ENCODE measurements at regions not wholly inside any gene's neighbourhood (a gene's known extent, or its start where the extent isn't known, plus 50 kb on each side); places are given as distances from the start of the nearest gene placed in this dataset.
A peak's percentile ranks its signal among the peaks of the same experiment; 100 is the strongest.

- no peak overlapping the region for H4K91ac ChIP-seq (replicated peaks; ENCODE audit: insufficient read length, low read length)
- no peak for TF ChIP-seq JUN (IDR thresholded peaks at IDR 0.05; ENCODE audit: low read depth, low read length)
- TF ChIP-seq TAF7 (optimal IDR thresholded peaks at IDR 0.05; ENCODE audit: borderline replicate concordance, low read depth, low read length): no peak
- TF ChIP-seq POLR2AphosphoS5 (IDR thresholded peaks at IDR 0.05; ENCODE audit: low read depth, low read length): no peak
- TF ChIP-seq KDM4A (IDR thresholded peaks at IDR 0.05; ENCODE audit: low read depth, low read length, severe bottlenecking): no peak
- TF ChIP-seq CTBP2 (IDR thresholded peaks at IDR 0.05; ENCODE audit: borderline replicate concordance, insufficient read depth, insufficient read length, low read length): no peak
- no peak overlapping the region for H2BK15ac ChIP-seq (ENCODE audit: low read length)
- H4K5ac ChIP-seq (ENCODE audit: insufficient read length, low read depth, low read length): no peak overlapping the region
- FAIRE-seq (no peak), DNase-seq (ENCODE audit: low read depth in 1 of 2, low spot score in 2 of 2) (peak in 1 of 2 experiments; percentile 31)
- no peaks in the 10 kb centered on the region for H3K4me1 ChIP-seq (replicated peaks in 1 of 4; ENCODE audit: control insufficient read depth in 3 of 4, insufficient read depth in 4 of 4, low read length in 3 of 4)
- peaks cover 0 to 1% (median 0%) of the 10 kb centered on the region in 4 experiments; a peak in 1 of 7 replicates for H3K27me3 ChIP-seq (replicated peaks in 1 of 4; ENCODE audit: control insufficient read depth in 3 of 4, extremely low read depth in 1 of 4, insufficient read depth in 3 of 4, low read length in 3 of 4)
- H2BK12ac ChIP-seq (ENCODE audit: low read depth, low read length): no peak overlapping the region
- no peaks in the 10 kb centered on the region for H3K79me2 ChIP-seq (ENCODE audit: control insufficient read depth in 1 of 2, insufficient read depth in 2 of 2, low read length in 2 of 2)
- no peak overlapping the region for H4K8ac ChIP-seq (ENCODE audit: extremely low read depth, insufficient read depth, low read length)
- no peak overlapping the region for H2BK5ac ChIP-seq (ENCODE audit: low read depth, low read length)
- H3K79me1 ChIP-seq (ENCODE audit: low read depth, low read length): no peaks in the 10 kb centered on the region
- H3K23ac ChIP-seq (ENCODE audit: insufficient read length): no peak overlapping the region
- WGBS, 2 experiments (ENCODE audit: extremely low coverage in 1 of 2, insufficient coverage in 1 of 2, insufficient read length in 1 of 2, insufficient replicate concordance in 2 of 2, low coverage in 1 of 2, low lambda C conversion rate in 2 of 2, missing lambda C conversion rate in 1 of 2): 100% methylated on average over 3 of the region's 3 CpGs; no CpG with 5 or more reads in 1 of the 2 experiments
- H3K14ac ChIP-seq (ENCODE audit: insufficient read length): no peak overlapping the region
- H4K20me1 ChIP-seq (replicated peaks in 1 of 2; ENCODE audit: control insufficient read depth in 1 of 2, insufficient read depth in 2 of 2, low read length in 2 of 2): no peaks in the 10 kb centered on the region
- H3K9me3 ChIP-seq (ENCODE audit: insufficient read depth in 2 of 2, low read depth in 1 of 2, low read length in 1 of 2): no peaks in the 10 kb centered on the region
- ChIA-PET POLR2A (ENCODE audit: partially characterized antibody) (no interaction called here), CTCF (ENCODE audit: partially characterized antibody) (interaction anchor here (1.2 kb wide), 1 partner anchor 169 kb away, joined by 3 read pairs; no protein-coding TSS in a partner anchor)
- no peak overlapping the region for H3K56ac ChIP-seq (replicated peaks; ENCODE audit: insufficient read length, low read depth, low read length)
- no peaks in the 10 kb centered on the region; the same call in 1 of the 2 replicates for H3K23me2 ChIP-seq (ENCODE audit: low read depth, low read length)
- no peak overlapping the region for H3K27ac ChIP-seq (ENCODE audit: low read depth, low read length)
- H2AK5ac ChIP-seq (ENCODE audit: low read depth, low read length): no peak overlapping the region
- no peak overlapping the region for H2AFZ ChIP-seq (ENCODE audit: low read length)
- no peak overlapping the region for H3K4me3 ChIP-seq (ENCODE audit: extremely low read depth in 1 of 4, insufficient read depth in 2 of 4, low read depth in 3 of 4, low read length in 4 of 4)
- H3K36me3 ChIP-seq (ENCODE audit: control insufficient read depth in 2 of 4, insufficient read depth in 4 of 4, low read length in 3 of 4): no peaks in the 10 kb centered on the region
- H3K4me2 ChIP-seq (ENCODE audit: insufficient read depth in 1 of 2, low read depth in 2 of 2, low read length in 2 of 2): no peak overlapping the region
- H3K4ac ChIP-seq (replicated peaks; ENCODE audit: insufficient read length, low read depth, low read length): no peak overlapping the region
- H2BK120ac ChIP-seq (replicated peaks; ENCODE audit: low read depth, low read length): no peak overlapping the region
- H3K18ac ChIP-seq (ENCODE audit: extremely low read depth, low read length): no peak overlapping the region
- no peak overlapping the region for H3K9ac ChIP-seq (replicated peaks in 1 of 4; ENCODE audit: extremely low read depth in 1 of 4, low read depth in 3 of 4, low read length in 3 of 4)
- no peak overlapping the region for H2BK20ac ChIP-seq (ENCODE audit: low read length)
These were observed 141.3 kb upstream of the PMEPA1 start for GRCh38 chr20:57851025-57851682.

Data from H1 (cell line).